Stomach (tissue), 4 donors: ENCODE measurements at regions not wholly inside any gene's neighbourhood (a gene's known extent, or its start where the extent isn't known, plus 50 kb on each side); places are given as distances from the start of the nearest gene placed in this dataset.

Experiments used
- EP300 ChIP-seq: sonication (generic); formaldehyde crosslinking; IDR thresholded peaks from one replicate; pipeline ENCODE4 v1.6.1; 2017; ENCODE audit warnings: antibody characterized with exemption
- TF ChIP-seq, protein P1 (sequence below), 7 experiments: fragments of 450-650 bp in 4 of 7; fragments of 200-600 bp in 3 of 7; sonication (generic) in 3 of 7; IDR thresholded peaks; one replicate each; pipeline ENCODE4 v1.5.1; 2016 to 2019; ENCODE audit warnings: antibody characterized with exemption in 7 of 7, control low read depth in 2 of 7, mild to moderate bottlenecking in 1 of 7

DNA sequence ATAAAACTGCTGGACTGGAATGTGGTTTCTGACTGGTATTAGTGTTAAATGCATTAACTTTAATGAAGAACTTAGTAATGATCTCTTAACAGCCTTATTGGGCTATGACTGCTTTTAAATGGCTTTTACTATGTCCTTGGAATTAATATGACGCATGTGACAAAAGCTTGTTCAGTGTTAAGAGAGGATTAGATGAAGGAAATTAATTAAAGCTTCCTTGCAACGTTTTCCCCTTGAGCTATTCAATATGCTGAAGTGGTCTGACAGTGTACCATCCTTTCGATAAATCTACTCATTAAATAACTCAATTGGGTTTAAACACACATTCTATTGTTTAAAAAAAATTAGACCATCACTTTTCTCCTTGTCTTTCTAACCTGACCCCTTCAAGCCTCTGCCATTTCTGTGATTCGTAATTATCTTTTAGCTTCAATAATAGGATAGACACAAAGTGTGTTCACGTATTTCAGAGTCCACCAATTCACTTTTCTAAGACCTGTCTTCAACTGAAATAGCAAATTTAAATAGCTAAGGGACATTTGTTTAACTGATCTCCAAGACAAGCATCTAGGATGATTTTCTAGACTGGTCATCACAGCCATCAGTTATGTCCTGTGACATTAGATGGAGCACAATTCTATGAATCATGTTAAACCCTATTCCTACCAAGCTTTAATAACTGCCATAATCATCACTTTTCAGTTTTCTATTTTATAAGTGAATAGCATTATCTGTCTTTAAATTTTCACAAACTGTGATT, 1258.0 kb upstream of the CDH9 start:
- no peak for TF ChIP-seq EP300
- TF ChIP-seq, protein P1, sequence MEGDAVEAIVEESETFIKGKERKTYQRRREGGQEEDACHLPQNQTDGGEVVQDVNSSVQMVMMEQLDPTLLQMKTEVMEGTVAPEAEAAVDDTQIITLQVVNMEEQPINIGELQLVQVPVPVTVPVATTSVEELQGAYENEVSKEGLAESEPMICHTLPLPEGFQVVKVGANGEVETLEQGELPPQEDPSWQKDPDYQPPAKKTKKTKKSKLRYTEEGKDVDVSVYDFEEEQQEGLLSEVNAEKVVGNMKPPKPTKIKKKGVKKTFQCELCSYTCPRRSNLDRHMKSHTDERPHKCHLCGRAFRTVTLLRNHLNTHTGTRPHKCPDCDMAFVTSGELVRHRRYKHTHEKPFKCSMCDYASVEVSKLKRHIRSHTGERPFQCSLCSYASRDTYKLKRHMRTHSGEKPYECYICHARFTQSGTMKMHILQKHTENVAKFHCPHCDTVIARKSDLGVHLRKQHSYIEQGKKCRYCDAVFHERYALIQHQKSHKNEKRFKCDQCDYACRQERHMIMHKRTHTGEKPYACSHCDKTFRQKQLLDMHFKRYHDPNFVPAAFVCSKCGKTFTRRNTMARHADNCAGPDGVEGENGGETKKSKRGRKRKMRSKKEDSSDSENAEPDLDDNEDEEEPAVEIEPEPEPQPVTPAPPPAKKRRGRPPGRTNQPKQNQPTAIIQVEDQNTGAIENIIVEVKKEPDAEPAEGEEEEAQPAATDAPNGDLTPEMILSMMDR (IDR thresholded peaks at IDR 0.05), result no peak
